GM19438 (cell line): ENCODE measurements at regions not wholly inside any gene's neighbourhood (a gene's known extent, or its start where the extent isn't known, plus 50 kb on each side); places are given as distances from the start of the nearest gene placed in this dataset.

ENCODE experiments used
- ATAC-seq: cut with Tn5 transposase; IDR thresholded peaks from one replicate; pipeline ENCODE4 v1.9.1; 2021; ENCODE audit warnings: low read depth; ENCODE audit not compliant: unreplicated experiment

DNA sequence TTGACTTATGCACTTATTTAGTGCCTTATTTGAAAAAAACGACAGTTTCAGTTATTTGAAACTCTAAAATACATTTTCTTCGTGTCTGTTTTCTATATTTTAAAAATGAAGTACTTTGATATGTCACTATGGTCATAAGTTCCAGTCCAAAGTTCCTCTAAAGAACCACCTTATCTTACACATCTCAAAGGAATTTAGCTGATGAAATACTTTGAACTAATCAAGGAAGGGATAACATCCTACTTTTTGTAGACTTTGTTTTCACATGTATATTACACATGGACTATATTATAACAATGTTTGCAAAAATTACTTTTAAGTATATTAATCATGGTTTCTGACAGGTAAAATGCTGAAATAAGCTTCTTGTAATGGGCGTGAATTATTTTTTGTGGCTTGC, 265.8 kb upstream of the ZNF717 start:
- no peak for ATAC-seq

- ATAC-seq: no peak
These were observed 269.1 kb upstream of the ZNF717 start for GRCh38 chr3:76054404-76054803.

DNA sequence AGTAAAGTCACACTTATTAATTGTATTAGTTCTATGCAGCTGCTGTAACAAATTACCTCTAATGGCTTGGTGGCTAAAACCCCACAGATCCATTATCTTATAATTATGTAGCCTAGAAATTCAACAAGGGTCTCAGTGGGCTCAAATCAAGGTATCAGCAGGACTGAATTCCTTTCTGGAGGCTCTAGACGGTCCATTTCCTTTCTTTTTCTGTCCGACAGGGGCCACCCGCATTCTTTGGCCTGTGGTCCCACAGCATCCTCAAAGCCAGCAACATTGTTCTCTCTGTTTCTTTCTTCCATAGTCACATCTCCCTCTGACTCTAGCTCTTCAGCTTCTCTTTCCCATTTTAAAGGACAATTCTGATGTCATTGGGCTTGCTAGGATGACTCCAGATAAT, 276.3 kb upstream of the ZNF717 start:
- no peak for ATAC-seq

- ATAC-seq: no peak
These were observed 277.7 kb upstream of the ZNF717 start for GRCh38 chr3:76063019-76063418.

DNA sequence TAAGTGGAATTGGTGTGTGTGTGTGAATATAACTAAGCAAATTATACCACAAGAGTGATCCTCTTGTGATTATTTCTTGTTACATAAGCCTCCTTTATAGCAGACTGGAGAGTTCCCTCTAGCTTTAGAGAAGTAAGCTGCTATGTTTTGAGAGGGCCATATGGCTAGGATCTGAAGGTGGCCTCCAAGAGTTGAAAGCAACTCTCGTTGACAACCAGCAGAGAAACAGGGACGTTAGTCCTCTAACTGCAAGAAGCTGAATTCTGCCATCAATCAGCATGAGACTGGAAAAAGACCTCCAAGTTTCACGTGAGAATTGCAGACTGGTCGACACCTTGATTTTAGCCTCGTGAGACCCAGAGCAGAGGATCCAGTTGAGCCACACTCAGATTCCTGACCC, 278.5 kb upstream of the ZNF717 start:
- no peak for ATAC-seq

DNA sequence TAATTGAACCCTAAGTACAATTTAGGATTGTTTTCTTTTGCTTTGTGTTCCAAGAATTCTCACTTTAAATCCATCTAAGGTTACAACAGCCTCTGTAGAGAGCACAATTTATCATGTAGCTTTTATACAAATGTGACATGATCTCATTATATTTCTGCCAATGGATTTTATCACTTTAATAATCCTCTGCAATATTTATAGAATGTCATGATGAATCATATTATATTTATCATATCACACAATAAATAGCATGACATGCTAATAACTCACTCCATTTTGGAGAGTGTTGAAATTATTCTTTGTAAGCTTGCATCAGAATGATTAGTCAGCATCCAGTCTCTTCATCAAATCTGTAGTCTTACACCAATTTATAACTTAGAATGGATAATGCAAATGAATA, 280.6 kb upstream of the ZNF717 start:
- ATAC-seq: no peak

DNA sequence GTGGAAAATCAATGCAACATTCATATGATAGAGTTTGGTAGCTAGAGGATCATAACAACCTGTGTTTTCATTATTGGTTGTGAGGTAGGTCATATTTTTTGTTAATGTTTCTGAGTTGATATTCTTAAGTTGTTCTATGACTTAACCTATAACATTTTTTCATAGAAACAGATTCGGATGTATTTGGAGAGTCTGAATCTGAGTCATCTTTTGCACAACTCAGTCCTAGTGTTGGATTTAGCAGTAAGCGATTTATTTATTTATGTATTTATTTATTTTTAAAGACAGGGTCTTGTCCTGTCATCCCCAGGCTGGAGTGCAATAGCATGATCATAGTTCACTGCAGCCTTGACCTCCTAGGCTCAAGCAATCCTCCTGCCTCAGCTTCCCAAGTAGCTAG, 292.8 kb upstream of the ZNF717 start:
- ATAC-seq: no peak

- ATAC-seq: no peak
These were observed 298.6 kb upstream of the ZNF717 start for GRCh38 chr3:76083992-76084391.

DNA sequence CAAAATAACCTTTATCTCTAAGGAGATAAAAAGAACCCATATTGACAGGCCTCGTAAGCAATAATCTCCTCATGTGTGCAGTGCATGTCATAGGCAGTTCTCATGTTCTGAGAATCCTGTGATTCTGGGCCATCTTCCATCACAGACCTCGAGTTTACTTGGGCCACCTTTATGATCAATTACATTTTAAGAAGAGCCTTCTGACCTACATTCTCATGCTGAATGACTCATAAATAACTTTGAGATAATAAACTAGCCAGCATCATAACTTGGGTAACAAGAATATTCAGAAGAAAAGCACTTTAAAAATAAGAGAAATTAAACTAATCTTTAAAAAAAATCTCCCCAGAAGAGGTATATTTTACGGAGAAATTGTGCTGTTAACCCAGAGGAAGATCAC, 310.7 kb upstream of the ZNF717 start:
- ATAC-seq: no peak

- ATAC-seq: no peak
These were observed 311.7 kb upstream of the ZNF717 start for GRCh38 chr3:76096836-76097588.

DNA sequence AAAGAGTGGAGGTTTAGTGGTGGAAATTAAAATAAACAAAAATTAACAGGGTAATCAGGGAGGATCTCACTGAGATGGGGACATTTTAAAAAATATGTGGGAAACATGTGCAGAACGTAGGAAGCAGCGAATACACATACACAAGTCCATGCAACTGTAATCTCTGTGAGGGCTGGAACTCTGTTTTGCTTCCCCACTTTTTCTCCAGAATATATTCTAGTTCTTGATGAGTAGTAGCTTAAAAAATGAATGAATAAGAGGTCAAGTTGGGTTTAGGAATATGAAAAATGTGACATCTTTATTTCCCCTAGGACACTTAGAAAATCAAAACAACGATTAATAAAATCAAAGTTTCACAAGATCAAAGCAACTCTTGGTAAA, 312.2 kb upstream of the ZNF717 start:
- ATAC-seq: no peak

DNA sequence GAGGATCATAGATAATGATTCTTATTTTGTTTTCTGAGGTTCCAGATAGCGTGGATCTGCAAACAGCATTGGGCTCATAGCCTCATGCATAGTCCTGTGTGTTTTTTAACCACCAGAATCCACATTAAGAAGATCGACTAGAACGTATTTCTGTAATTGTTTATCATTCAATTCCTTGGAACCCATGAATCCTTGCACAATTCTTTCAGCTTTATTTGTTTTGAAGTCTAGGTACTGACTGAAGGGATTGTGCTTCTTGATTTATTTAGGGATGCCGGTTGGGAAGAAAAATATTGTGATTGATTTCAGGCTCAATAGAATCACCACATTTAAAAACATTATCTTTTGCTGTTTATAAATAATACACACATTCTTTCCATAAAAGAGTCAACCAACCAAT, 314.6 kb upstream of the ZNF717 start:
- ATAC-seq: no peak

DNA sequence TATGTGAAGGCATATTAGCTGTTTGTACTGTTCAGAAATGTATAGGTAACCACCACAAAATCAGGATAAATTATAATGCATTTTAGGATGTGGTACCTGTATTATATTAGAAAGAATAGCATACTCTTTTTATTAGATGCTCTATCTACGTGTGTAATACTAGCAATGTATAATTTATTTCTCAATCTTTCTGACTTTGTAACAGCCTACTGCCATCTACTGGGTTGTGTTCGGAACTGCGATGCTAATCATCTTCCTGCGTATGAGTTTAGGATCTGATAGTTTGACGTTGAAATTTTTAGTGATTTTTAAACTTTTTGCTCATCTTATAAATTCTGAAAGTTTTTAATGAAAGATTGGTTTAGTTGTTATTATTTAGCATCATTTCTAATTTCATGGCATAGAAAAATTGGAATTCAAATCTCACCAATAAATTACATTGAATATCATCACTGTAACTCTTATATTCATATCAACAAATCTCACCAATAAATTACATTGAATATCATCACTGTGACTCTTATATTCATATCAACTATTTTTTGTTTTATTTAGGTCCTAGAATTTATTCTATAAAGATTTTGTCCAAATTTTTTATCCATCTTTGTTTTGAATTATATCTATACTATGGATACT, 322.7 kb upstream of the ZNF717 start:
- ATAC-seq: no peak

GRCh38 chr3:76111808-76112207, 326.5 kb upstream of the ZNF717 start:
- no peak for ATAC-seq

DNA sequence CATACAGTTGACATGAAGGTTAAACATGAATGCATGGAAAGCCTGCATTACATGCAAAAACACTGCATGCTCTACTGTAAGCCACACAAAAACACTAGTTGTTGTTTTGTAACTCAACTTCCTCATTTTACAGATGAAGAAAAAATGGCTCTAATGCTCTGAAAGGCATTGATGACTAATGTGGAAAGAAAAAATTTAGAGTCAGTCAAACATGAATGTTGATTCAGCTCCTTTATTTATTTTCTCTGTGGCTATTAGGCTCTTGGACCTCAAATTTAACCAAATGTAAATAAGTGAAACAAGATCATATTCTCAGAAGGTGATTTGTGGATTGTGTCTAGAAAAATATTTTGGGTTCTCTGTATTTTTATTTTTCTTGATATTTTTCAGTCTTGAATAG, 336.7 kb upstream of the ZNF717 start:
- no peak for ATAC-seq

DNA sequence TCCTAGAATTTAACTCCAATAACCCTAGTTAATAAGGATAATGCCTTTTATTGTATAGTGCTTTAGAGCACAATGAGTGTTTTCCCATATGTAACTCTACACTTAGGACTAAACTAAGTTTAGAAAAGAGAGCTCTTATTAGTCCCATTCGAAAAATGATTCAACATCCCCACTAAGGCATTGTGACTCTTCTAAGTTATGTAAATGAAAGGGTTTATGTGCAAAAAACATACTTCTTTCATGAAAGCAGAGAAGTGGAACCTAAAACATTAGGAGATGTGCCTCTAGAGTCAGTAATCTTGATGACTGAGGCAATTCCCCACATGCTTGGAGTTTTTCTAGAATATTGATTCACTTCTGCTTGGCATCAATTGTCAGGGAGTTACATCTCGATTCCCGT, 344.1 kb upstream of the ZNF717 start:
- no peak for ATAC-seq

GRCh38 chr3:76131396-76132153, 346.2 kb upstream of the ZNF717 start:
- ATAC-seq: no peak

- no peak for ATAC-seq
These were observed 346.8 kb upstream of the ZNF717 start for GRCh38 chr3:76132154-76132470.

DNA sequence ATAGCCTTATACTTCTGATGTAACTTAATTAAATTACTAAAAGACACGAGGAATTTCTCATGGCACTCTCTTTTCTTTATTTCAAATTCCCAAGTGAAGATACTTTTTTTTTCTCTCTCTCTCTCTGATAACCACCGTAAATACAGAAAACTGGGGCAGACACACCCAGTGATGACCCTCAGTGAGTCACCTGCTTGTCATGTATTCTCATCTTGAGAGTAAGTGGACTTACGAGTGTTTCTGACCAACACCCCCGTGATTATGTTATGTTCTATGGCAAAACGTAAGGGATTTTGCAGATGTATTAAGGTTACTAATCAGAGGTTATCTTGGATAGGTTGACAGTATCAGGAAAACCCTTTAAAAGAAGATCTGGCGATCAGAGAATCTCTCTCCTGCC, 348.8 kb upstream of the ZNF717 start:
- ATAC-seq: no peak

DNA sequence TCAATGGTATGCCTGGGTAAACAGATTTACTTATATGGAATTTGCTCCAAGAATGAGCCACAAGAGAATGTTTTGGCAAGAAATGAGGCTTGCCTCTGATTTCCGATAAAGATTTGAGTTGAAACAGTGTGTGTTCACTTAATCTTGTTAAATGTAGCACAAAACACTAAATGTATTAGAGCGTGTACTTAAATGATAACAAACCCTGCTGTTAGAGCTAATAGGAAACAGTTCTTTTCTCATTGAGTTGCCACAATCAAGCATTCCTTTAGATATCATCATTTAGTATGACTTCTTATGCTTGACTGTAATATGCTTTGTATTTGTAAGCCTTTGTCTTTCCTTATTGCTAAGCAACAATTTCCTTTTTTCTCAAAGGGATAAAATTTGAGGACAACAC, 353.6 kb upstream of the ZNF717 start:
- ATAC-seq: no peak

GRCh38 chr3:76147846-76148245, 362.5 kb upstream of the ZNF717 start:
- ATAC-seq: no peak

- no peak for ATAC-seq
These were observed 366.7 kb upstream of the ZNF717 start for GRCh38 chr3:76152028-76152427.
